NCI-H460 (cell line): ENCODE measurements at regions not wholly inside any gene's neighbourhood (a gene's known extent, or its start where the extent isn't known, plus 50 kb on each side); places are given as distances from the start of the nearest gene placed in this dataset.

Experiments
- DNase-seq: peaks from one replicate; pipeline ENCODE4 v3.0.0-alpha.2; 2016; ENCODE audit warnings: low read depth; ENCODE audit errors: extremely low read depth

- no peak for DNase-seq
Observed at GRCh38 chr9:82367016-82367415, 378.4 kb downstream of the SPATA31D1 start.

- DNase-seq: no peak
Observed at GRCh38 chr9:82367929-82368328, 379.4 kb downstream of the SPATA31D1 start.

- DNase-seq: no peak
Observed at GRCh38 chr9:82369251-82369945, 380.8 kb downstream of the SPATA31D1 start.

DNA sequence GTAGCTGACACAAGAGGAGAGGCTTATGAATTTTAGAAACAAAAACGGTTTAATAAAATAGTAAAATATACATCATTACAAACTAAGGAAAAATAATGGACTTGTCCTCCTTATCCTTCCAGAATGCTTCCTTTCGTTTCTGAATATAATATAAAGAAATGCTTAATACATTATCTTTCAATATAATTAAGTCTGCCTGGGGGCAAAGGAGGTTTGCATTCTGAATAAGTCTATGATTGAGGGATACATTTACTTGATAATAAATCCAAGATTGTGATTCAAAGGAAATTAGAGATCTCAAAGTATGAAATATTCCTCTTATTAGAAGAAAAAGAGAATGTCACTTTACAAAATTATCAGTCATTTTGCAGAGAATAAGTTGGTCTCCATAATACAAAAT lies 386.5 kb downstream of the SPATA31D1 start:
- no peak for DNase-seq

DNA sequence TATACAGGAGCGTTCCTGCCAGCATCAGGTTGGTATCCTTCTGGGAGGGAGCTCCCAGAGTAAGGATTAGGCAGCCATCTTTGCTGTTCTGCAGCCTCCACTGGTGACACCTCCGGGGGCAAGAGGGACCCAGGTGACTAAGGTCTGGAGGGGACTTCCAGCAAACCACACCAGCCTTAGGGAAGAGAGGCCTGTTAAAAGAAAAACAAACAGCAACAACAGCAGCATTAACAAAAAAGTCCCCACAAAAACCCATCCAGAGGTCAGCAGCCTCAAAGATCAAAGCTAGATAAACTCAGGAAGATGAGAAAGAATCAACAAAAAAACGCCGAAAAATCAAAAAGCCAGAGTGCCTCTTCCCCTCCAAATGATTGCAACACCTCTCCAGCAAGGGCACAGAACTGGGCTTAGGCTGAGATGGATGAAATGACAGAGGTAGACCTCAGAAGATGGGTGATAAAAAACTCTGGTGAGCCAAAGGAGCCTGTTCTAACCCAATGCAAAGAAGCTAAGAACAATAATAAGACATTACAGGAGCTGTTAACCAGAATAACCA lies 388.2 kb downstream of the SPATA31D1 start:
- DNase-seq: no peak

DNA sequence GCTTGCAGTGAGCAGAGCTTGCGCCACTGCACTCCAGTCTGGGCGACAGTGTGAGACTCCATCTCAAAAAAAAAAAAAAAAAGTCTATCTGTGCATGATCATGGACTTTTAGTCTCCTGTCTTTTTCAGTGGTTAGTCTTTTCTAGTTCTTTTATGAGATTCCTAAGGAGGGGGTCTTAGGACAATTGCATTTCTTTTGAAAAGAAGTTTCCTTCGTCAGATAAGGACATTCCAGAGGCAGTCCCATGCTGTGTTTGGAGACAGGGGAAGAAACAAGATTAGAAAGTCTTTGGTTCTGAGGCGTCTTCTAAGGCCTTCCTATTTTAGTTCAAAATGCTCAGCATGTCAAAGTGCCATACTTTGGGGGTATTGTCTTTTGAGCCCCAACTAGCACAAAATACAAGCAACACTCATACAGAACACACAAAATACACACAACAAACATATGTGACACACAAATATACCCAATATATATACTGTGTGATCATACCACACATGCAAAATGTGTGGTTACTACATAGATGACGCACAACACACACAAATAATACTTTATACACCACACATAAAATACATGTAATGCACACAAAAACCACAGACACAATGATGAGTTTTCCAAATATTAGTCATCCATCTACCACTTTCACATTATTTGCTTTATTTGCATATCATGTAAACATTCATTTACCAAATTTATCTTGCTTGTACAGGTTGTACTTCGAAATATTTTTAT lies 394.5 kb downstream of the SPATA31D1 start:
- no peak for DNase-seq

GRCh38 chr9:82385633-82386032 lies 397.1 kb downstream of the SPATA31D1 start:
- no peak for DNase-seq

GRCh38 chr9:82397534-82397933 lies 409.0 kb downstream of the SPATA31D1 start:
- no peak for DNase-seq

GRCh38 chr9:82404196-82404870 lies 415.8 kb downstream of the SPATA31D1 start:
- DNase-seq: no peak

- no peak for DNase-seq
Observed at GRCh38 chr9:82404881-82405280, 416.3 kb downstream of the SPATA31D1 start.

DNA sequence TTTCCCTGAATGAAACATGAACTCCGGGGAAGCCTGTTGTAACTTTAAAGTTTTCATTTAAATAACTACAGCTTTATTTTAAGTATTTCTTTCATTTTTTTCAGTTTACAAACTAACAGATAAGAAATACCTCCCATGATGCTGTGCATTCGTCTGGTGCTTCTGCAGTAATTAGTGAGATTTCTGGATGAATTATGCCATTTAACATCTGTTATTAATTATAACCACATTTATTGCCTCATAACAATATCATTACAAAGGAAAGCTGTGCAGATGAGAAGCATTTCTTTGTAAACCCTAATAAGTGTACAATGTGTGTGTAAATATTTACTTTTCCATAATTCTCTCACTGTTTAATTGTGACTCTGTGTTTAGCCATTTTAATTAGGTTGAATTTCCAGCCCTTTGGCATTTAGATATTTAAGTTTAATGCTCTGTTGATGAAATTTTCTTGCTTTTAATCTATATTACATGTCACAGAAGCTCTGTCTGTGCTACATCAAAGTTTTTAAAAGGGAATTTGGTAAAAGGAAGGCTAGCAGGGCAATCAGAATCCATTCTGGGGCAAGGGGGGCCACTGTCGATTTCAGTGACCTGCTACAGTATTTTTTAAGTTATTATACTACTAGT lies 418.0 kb downstream of the SPATA31D1 start:
- DNase-seq: no peak

DNA sequence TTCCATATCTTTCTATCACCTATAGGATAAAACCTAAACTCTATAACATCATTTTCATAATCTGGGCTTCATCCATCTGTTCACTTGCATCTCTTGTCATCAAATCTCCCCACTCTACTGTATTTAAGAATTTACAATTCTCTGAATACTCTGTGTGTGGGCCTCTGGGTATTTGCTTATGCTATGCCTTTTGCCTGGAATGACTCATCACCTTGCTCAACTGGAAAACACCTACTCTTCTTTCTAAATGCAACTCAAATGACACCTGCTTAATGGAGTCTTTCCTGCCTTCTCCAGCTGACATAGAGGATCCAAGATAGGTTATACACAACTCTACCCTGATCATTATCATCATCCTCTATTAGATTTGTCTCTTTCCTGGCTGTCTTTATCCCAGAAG lies 421.7 kb downstream of the SPATA31D1 start:
- no peak for DNase-seq

- DNase-seq: no peak
Observed at GRCh38 chr9:82410866-82411265, 422.3 kb downstream of the SPATA31D1 start.

GRCh38 chr9:82412586-82413305 lies 424.2 kb downstream of the SPATA31D1 start:
- DNase-seq: no peak

- DNase-seq: no peak
Observed at GRCh38 chr9:82417501-82417900, 428.9 kb downstream of the SPATA31D1 start.

DNA sequence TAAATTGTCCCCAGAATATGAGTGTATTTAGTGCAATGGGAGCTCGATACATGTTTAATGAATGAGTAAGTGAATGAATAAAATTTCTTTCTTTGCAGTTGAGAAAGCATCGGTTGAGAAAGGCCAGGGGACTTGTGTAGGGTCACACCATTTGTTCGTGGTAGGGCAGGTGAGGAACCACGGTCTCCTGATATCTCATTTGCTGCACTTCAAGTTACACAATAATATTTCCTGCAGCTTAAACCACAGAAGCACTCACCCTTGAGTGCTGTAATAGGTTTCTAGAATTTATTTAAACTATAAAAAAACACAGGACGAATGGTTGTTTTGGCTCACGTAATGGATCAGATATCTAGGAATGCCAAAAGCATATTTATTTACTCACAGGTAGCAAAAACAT lies 429.8 kb downstream of the SPATA31D1 start:
- no peak for DNase-seq

- no peak for DNase-seq
Observed at GRCh38 chr9:82419696-82420486, 431.3 kb downstream of the SPATA31D1 start.

DNA sequence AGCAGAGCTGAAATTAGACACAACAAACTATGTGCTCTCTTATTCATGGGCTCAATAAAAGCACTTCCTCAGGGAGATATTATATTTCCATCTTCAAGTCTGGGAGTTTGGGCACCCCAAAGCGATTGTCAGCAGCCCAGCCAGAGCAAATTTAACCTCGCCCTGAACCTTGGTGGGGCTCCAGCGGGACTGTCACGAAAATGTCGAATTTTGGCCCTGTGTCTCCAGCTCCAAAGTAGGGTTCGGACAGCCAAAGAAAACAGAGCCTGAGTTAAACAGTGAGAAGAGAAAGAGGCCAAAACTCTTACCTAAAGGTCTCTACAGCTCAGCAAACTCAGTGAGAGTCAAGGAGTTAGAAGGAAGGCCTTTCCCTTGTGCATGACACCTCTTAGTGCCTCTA lies 432.9 kb downstream of the SPATA31D1 start:
- no peak for DNase-seq

DNA sequence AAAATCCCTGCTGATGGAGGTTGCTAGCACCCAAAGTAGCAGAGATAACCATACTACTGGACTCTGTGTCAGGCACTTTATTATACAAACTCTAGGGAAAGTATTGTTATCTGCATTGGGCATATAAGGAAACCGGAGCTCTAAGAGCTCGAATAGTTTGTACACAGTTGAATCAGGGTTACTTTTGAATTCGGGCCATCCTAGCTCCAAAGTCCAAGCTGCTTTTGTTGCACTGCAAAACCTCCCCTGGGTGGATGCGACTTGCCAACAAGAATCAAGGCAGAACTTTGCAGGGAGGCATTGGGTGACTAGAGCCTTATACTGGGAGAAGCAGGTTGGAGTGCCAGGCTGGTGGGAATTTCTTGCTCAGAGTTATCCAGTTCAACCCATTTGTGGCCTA lies 435.1 kb downstream of the SPATA31D1 start:
- no peak for DNase-seq
